ENCODE measurements at regions not wholly inside any gene's neighbourhood (a gene's known extent, or its start where the extent isn't known, plus 50 kb on each side); places are given as distances from the start of the nearest gene placed in this dataset.
A peak's percentile ranks its signal among the peaks of the same experiment; 100 is the strongest.
"Not testable (repeated sequence)": the region's sequence is repeated elsewhere in the genome, so short reads cannot be mapped to it uniquely, and the experiment has no call there.

GRCh38 chr13:65597839-65598818 is 1632.0 kb downstream of the PCDH9 start:
- intact Hi-C loops (cut with DNase I): no loop called here
- peak; percentile 42 for ATAC-seq
- no peak for DNase-seq (ENCODE audit: missing footprints)

DNA sequence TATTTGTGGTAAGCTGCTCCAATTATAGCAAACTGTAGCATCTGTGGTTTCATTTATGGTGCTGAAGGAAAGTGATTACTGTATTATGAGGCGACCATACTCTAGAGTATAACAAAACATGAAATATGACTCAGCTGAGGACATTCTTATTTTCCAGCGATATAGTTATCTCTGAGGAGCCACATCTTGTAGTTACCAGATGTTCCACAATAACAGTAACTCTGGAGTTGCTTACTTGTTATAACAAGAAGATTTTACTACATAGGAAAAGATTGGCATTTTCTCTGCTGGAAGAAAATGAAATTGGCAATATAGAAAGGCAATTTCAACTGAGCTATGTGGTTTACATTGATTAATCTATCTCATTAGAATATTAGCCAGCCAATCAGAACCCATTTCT is 1634.2 kb downstream of the PCDH9 start:
- no peak for DNase-seq (ENCODE audit: missing footprints)
- ATAC-seq: no peak
- intact Hi-C loops (cut with DNase I): no loop called here

DNA sequence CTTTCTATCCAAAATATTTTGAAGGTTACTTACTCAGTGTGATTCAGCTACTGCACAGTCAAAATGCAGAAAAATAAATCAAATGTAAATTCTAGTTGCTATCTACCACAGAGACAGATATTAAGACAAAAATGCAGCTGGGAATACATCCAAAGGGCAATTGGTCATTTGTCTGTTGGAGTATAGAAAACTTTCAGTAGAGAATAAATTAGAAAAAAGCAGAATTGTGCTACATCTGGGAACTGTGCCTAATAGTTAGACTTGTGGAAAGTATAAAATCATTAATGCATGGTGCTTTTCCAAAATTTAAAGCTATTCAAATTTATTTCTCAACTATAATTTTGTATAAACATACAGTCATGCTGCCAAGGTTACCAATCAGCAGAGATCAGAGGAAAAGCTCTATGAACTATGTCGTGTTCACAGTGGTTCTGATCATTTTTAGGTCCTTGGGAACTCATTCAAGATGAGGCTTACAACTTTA is 1635.8 kb downstream of the PCDH9 start:
- intact Hi-C loops (cut with DNase I): no loop called here
- ATAC-seq: no peak

DNA sequence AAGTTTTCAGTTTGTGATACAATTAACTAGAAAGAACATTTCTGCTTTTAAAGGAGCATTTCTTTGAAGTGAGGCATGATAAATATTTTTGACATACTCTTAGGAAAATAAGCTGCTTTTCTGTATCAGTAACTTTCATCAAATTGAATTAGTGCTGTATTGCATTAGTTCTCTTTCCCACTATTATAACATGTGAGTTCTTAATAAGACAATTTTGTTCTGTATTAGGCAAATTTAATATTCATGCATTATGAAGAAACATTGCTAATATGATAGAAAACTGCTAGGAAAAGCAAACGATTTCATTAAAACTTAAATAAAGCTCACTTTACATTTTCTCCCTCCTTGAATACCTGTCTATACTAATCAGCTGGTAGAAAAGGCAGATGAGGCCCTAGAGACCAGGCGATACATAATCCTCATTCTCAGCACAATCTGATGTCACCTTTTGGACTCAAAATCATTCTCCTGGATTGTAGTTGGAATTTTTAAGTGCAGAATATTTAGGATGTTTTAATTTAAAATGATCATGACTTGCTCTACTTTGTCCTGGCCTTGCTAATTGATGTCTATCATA is 1636.8 kb downstream of the PCDH9 start:
- intact Hi-C loops (cut with DNase I): no loop called here
- DNase-seq (ENCODE audit: missing footprints) (no peak), ATAC-seq (no peak)

More for the DNA sequence above, 1635.8 kb downstream of the PCDH9 start:
- DNase-seq (ENCODE audit: missing footprints): no peak

GRCh38 chr13:65592731-65593130 is 1637.4 kb downstream of the PCDH9 start:
- DNase-seq (ENCODE audit: missing footprints) (no peak), ATAC-seq (no peak)
- intact Hi-C loops (cut with DNase I): no loop called here

DNA sequence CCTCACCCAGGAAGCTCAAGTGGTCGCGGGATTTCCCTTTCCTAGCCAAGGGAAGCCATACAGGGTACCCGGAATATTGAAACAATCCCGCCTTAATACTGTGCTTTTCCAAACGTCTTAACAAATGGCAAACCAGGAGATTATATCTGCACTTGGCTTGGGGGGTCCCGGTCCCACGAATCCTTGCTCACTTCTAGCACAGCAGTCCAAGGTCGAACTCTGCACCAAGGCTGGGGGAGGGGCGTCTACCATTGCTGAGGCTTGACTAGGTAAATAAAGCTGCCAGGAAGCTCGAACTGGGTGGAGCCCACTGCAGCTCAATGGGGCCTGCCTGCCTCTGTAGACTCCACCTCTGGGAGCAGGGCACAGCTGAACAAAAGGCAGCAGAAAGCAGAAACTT is 1644.8 kb downstream of the PCDH9 start:
- DNase-seq (ENCODE audit: missing footprints) (peak; percentile 18), ATAC-seq (no peak)
- intact Hi-C loops (cut with DNase I): no loop called here

GRCh38 chr13:65584126-65584525 is 1646.0 kb downstream of the PCDH9 start:
- ATAC-seq: no peak
- intact Hi-C loops (cut with DNase I): no loop called here
- no peak for DNase-seq (ENCODE audit: missing footprints)

DNA sequence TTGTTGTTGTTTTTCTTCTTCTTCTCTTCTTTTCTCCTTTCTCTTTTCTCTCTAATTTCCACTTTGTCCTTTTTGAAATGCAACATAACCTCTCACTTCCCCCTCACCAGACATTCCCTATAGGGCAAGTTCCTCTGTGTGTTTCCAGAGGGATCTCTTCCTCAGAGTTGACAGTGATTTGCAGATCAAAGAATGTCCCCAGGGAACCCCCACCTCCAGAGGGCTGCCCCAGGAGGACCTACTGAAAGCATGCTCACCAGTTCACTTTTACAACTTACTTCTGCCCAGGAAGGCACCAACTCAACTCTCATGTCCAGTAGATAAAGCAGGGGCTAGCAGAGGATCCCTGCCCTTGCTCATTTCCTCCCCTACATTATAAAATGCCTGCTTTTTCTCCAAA is 1648.0 kb downstream of the PCDH9 start:
- ATAC-seq (no peak), DNase-seq (ENCODE audit: missing footprints) (no peak)
- intact Hi-C loops (cut with DNase I): no loop called here

GRCh38 chr13:65564561-65564960 is 1665.6 kb downstream of the PCDH9 start:
- ATAC-seq; DNase-seq (ENCODE audit: missing footprints); intact Hi-C loops (cut with DNase I): not testable (repeated sequence)

DNA sequence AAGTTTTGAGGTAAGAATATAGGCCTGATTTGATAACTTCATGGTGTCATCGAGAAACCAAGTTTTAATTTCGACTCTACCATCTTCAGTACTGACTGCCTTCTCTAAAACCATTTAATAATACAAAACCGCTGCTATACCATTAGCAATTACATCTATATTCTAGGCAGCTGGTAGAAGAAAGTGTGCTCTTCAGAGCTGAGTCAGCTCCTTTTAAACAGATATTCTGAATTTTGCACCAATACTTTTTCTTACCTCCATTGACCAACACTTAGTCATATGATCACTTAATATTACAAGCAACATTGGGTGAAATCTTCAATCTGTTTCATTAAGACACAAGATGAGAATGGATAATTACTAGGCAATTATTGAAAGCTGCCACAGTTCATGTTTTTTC is 1667.8 kb downstream of the PCDH9 start:
- no peak for ATAC-seq
- no peak for DNase-seq (ENCODE audit: missing footprints)
- intact Hi-C loops (cut with DNase I): no loop called here

DNA sequence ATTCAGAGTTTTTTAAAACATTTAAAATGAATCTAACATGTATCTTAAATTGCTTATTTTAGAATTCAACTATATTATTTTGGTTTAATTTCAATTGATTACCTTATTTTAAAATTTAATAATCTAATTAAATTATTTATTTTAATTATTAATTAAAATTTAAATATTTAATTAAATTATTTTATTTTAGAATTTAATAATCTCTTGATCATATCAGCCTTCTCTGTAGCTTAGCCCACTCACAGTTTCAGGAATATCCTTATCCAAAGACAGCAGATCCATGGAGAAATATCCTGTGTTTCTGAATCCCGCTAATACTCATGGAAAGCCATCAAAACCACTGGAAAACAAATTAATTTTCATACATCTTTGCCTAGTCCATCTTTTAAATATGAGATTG is 1669.2 kb downstream of the PCDH9 start:
- ATAC-seq (no peak), DNase-seq (ENCODE audit: missing footprints) (no peak)
- intact Hi-C loops (cut with DNase I): no loop called here

- DNase-seq (ENCODE audit: missing footprints) (no peak), ATAC-seq (no peak)
- intact Hi-C loops (cut with DNase I): no loop called here
These were observed 1674.2 kb downstream of the PCDH9 start for GRCh38 chr13:65555962-65556361.

DNA sequence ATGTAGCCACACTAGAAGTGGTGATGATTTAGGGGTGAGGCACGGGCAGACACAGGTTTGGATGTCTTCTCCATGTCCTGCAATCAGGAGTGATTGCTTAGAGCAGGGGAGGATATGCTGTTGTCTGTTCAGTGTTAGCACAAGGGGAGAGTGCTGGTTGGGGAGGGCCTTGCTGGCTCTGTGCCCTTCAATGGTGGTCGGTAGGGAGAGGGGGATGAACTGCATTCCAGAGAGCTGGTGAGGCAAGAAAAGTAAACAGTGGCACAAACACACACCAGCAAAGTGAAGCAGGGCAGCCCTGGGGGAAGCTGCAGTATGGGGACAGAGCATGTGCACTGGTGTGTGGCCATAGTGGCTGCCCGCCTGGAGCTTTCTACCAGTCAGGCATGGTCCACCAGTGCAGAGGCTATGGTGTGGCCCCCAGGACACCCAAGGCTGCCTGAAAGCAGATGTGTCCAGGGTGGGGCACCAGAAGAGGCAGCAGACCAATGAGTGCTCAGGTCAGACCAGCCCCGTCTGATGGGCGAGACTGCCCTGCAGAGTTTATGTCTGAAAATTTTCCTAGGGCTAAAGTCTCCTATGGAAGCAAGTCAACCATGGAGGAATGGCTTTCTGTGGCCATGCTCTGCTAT is 1676.9 kb downstream of the PCDH9 start:
- ATAC-seq: no peak
- intact Hi-C loops (cut with DNase I): no loop called here
- no peak for DNase-seq (ENCODE audit: missing footprints)

DNA sequence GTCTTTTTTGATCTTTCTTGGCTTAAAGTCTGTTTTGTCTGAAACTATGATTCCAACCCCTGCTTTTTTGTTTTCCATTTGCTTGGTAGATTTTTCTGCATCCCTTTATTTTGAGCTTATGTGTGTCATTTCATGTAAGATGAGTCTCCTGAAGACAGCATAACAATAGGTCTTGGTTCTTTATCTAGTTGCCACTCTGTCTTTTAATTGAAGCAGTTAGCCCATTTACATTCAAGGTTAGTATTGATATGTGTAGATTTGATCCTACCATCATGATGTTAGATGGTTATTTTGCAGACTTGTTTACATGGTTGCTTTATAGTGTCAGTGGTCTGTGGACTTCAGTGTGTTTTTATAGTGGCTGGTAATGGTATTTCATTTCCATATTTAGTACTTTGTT is 1678.9 kb downstream of the PCDH9 start:
- DNase-seq (ENCODE audit: missing footprints) (no peak), ATAC-seq (no peak)
- intact Hi-C loops (cut with DNase I): no loop called here

DNA sequence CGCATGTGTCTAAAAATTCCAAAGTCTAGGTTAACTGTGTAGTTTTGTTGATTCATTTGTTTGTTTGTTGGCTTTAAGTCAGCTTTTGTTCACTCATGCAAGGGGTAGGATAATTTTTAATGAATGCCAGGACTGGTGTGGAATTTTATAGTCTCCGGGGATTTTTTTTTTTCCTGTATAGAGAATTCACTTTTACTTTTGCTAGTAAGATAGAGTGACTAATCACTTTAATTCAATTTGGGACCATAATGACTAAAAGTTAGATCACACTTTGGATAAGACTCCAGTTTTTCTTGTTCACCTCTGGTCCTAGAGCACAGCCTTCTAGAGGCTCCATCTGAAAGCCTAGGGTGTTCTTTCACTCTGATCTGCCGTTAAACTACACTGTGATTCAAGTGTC is 1690.0 kb downstream of the PCDH9 start:
- ATAC-seq: no peak
- intact Hi-C loops (cut with DNase I): no loop called here
- no peak for DNase-seq (ENCODE audit: missing footprints)

- DNase-seq (ENCODE audit: missing footprints): no peak
- intact Hi-C loops (cut with DNase I): no loop called here
- ATAC-seq: no peak
These were observed 1694.8 kb downstream of the PCDH9 start for GRCh38 chr13:65535370-65535769.

GRCh38 chr13:65532231-65532630 is 1697.9 kb downstream of the PCDH9 start:
- ATAC-seq (no peak), DNase-seq (ENCODE audit: missing footprints) (no peak)
- intact Hi-C loops (cut with DNase I): no loop called here

GRCh38 chr13:65530688-65531087 is 1699.4 kb downstream of the PCDH9 start:
- ATAC-seq: no peak
- DNase-seq (ENCODE audit: missing footprints): no peak
- intact Hi-C loops (cut with DNase I): no loop called here

GRCh38 chr13:65529541-65529940 is 1700.6 kb downstream of the PCDH9 start:
- ATAC-seq: no peak
- no peak for DNase-seq (ENCODE audit: missing footprints)
- intact Hi-C loops (cut with DNase I): no loop called here

GRCh38 chr13:65508745-65509144 is 1721.4 kb downstream of the PCDH9 start:
- DNase-seq (ENCODE audit: missing footprints) (no peak), ATAC-seq (no peak)
- intact Hi-C loops (cut with DNase I): no loop called here

Measured in Right ventricle myocardium inferior (tissue), 1 donor.